Stimulated activated CD4-positive, alpha-beta T cell treated with anti-CD3 and anti-CD28 coated beads, Interleukin-2, amount 100 ng/mL, for 4 hours (primary cell): ENCODE measurements at regions not wholly inside any gene's neighbourhood (a gene's known extent, or its start where the extent isn't known, plus 50 kb on each side); places are given as distances from the start of the nearest gene placed in this dataset.
"Not testable (repeated sequence)": the region's sequence is repeated elsewhere in the genome, so short reads cannot be mapped to it uniquely, and the experiment has no call there.

Experiments
- DNase-seq: peaks from one replicate; pipeline ENCODE4 v3.0.0-alpha.2; 2020; ENCODE audit warnings: low read depth

DNA sequence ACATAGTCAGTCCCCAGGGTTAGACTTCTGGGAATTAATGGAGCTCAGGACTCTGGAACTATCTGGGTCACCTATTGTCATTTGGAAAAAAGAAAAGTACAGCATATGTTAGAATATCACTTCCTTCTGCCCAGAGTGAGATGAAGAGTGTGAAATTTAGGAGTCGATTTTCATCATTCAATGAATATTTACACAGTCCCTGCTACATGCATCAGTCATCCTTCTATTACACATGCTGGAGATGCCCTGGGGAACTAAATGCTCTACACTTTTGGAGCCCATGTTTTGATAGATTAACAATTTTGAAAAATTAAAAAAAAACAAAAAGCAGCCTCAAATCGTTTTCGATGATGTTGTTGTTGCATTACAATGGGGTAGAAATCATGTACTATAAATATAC, 315.4 kb downstream of the ALDH8A1 start:
- DNase-seq = no peak

DNA sequence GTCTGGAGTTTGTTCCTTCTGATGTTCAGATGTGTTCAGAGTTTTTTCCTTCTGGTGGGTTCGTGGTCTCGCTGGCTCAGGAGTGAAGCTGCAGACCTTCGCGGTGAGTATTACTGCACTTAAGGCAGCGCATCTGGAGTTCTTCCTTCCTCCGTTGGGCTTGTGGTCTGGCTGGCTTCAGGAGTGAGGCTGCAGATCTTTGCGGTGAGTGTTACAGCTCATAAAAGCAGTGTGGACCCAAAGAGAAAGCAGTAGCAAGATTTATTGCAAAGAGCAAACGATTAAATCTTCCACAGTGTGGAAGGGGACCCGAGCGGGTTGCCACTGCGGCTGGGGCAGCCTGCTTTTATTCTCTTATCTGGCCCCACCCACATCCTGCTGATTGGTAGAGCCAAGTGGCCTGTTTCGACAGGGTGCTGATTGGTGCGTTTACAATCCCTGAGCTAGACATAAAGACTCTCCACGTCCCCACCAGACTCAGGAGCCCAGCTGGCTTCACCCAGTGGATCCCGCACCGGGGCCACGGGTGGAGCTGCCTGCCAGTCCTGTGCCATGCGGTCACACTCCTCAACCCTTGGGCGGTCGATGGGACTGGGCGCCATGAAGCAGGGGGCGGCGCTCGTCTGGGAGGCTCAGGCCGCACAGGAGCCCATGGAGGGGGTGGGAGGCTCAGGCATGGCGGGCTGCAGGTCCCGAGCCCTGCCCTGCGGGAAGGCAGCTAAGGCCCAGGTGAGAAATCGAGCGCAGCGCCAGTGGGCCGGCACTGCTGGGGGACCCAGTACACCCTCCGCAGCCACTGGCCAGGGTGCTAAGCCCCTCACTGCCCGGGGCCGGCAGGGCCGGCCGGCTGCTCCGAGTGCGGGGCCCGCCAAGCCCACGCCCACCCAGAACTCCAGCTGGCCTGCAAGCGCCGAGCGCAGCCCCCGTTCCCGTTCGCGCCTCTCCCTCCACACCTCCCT, 315.3 kb upstream of the SGK1 start:
- DNase-seq = peak; percentile 5

GRCh38 chr6:134632024-134632423, 314.1 kb upstream of the SGK1 start:
- DNase-seq = no peak

DNA sequence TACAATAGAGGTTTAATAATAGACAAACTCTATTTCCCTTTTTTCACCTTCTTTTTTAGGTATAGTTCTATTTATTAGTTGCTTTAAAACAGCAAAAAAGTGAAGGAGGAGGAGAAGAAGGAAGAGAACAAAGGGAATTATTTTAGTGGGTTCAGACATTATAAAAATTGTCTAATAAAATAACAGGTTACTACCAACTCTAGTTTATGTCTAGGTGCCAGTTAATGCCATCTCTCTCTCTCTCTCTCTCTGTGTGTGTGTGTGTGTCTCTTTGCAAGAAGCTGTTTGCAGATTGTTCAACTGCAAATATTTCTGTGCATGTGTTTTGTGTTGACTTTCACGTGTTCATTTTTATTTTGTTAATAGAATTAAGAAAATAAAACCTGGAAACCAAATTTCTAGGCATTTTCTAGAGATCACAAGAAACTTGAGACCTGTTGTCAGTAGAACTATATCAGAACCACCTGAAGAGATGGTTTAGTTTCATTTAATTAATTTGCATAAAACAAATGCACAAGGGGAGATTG, 313.5 kb upstream of the SGK1 start:
- no peak for DNase-seq

GRCh38 chr6:134630508-134631121, 312.7 kb upstream of the SGK1 start:
- DNase-seq = no peak

DNA sequence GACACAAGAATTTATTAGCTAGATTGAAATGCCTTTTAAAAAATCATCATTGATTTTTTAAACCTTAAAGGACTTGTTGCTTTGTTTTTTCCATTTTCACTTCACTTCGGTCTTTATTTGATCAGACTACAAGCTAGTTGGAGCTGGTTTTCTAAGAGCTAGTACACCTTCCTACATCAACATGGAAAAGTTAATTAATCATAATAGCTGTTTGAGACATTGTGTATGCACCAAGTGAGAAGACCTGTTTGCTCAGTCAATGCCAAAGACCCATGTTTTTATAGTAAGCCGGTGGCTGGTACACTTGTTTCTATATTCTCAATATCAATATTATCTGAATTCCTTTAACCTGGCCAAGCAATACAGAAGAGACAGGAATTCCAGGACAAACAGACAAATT, 310.2 kb upstream of the SGK1 start:
- no peak for DNase-seq

DNA sequence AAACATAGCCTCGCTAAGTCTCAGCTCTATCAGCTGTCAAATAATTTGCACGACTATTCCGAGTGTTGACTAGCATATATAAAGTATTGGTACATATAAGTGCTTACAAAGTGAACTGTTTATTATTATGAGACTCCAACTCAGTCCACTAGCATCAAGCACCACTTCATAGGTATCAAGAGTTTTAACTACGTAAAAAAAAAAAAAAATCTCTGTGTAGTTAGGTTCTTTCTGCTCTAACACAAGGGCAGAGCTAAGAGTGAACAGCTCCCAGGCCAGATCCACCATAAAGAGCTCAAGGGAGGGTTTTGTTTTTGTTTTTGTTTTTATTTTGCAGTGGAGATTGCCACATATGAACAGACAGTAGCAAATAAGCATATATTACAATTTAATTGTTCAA, 309.8 kb upstream of the SGK1 start:
- no peak for DNase-seq

GRCh38 chr6:134626589-134626988, 308.7 kb upstream of the SGK1 start:
- DNase-seq = no peak

- no peak for DNase-seq
These were observed 308.2 kb upstream of the SGK1 start for GRCh38 chr6:134626086-134626485.

GRCh38 chr6:134624781-134625180, 306.9 kb upstream of the SGK1 start:
- DNase-seq = no peak

DNA sequence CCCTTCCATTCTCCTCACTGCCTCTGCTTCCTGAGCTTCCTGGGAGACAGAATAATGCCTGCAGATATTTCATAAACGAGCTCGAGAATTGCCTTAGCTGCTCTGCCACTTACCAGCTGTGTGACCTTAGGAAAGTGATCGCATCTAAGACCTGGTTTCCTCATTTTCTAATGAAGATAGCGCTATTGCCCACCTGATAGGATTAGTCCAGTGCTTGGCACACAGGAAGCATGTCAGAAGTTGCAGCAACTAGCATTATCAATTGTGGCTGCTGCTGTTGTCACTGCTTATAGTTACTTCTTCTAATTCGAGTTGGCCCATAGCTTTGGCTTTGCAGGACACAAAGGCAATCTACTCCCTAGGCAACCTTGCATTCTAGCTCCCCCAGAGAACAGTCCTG, 305.5 kb upstream of the SGK1 start:
- no peak for DNase-seq

DNA sequence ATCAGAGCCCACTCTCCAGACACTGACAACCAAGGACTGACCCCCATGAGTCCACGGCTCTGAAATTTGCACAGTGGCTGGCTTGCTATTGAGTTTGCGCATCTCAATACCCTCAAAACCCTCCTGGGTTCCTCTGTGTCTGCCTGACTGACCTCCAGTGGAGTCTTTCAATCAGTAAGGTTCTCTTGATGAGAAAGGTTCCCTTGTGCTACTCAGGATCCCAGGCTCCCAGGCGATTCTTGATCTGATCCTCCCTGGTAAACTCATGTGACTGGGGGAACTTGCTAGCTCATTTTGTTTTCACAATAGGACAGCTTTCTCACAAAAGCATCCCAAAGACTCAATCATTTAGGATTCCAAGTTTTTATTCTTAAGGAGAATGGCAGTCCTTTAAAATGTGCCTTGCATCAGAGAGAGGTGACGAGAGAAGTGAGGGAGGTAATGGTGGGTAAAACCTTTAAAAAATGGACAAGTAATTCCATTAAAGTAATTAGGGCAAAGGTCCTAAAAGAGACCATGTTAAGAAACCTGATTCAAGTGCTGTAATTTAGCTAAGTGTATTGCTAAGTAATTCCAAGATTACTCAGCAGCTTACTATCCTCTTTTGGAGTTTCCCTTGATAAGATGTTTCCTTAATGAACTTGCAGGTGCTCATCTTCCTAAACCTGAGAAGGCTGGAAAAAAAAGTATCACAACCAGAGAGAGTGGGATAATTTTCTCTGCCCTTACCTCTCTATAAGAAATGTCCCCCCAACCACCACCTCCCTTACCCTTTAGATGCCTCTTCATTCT, 304.7 kb upstream of the SGK1 start:
- DNase-seq = no peak

- no peak for DNase-seq
These were observed 303.9 kb upstream of the SGK1 start for GRCh38 chr6:134621858-134622257.

DNA sequence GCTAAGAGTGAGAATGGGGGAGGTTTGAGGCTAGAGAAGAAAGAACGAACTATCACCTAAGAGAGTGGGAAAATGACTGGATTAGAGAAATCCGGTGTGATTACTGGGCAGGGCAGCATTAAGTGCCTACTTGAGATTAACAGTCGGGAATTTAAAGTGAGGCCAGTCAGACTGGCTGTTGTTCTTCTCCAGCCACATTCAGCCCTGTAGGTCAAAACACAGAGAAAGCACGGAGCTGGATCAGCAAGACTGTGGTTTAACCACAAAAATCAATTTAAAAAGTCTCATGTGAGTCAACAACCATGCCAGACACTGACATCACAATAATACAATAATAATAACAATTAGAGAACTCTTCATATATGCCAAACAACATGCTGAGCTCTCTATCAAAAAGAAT, 301.9 kb upstream of the SGK1 start:
- DNase-seq = no peak

DNA sequence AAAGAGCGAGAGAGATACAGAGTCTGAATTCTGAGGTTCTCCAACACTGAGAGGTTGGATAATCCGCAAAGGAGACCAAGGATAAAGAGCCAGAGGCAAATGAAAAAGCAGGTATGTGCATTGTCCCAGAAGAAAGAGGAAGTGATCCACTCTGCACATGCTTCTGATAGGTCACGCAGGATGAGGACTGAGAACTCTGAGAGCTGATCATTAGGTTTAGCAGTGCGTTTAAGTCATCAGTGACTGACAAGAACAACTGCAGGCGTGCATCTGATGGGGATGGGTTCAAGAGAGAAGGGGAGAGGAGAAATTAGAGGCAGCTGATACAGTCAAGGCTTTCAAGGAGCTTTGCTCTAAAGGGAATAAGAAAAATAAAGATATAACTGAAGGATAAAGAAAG, 301.2 kb upstream of the SGK1 start:
- DNase-seq = no peak

DNA sequence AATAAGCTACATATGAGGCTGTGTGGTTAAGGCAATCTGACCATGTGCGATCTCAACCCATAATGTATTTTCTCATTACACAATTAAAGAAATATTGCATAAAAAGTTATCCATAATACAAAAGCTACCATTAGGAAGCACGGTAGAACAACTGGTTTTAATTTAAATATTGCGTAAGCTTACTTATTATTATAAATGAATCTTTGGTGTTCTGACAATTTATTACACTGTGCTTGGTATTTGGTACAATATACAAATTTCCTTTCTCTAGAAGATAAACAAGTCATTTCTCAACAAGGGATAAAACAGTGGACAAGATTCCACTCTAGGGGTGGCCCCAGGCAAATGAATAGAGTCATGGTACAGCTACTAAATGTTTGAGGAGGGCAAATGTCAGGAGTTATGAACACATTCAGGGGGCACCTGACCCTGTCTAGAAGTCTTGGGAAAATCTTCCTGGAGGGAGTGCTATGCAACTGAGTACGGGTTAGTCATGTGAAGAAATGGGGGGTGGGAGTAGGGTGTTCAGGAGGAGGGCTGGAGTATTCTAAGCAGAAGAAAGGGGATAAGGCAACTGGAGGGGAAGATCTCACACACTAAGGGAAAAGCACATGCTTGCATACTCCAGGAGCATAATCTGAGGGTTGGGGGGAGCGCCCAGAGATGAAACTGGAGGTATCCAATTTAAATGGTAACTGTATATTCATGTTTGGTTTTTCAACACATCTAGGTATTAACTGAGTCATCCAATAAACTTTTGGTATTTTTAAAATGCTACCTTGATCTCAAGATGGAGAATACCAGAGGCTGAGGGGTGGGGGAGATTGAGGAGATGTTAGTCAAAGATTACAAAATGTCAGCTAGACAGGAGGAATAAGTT, 296.9 kb upstream of the SGK1 start:
- DNase-seq = no peak

- DNase-seq = not testable (repeated sequence)
These were observed 294.2 kb upstream of the SGK1 start for GRCh38 chr6:134612128-134612527.

- no peak for DNase-seq
These were observed 292.5 kb upstream of the SGK1 start for GRCh38 chr6:134610411-134610810.

DNA sequence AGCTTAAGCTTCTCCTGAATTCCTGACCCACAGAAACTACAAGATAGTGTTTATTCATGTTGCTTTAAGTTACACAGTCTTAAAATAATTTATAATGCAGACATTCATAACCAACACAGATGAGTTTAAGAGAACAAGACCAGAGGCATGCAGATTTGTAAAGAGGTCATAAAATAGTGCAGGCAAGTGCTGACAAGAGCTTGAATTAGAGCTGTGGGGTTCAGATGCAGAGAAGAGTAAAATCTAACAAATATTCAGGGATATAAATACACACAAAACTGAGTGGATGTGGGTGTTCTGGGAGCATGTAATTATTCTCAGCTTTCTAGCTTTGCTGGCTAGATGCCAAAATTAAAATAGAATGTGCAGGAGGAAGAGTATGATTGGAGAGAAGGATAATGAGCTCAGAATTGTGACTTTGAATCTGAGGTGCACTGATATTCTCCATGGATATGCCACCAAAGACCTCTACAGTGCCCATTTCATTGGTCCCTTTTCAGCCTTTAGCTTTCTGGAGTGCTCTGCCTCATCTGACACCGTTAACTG, 291.9 kb upstream of the SGK1 start:
- DNase-seq = no peak

DNA sequence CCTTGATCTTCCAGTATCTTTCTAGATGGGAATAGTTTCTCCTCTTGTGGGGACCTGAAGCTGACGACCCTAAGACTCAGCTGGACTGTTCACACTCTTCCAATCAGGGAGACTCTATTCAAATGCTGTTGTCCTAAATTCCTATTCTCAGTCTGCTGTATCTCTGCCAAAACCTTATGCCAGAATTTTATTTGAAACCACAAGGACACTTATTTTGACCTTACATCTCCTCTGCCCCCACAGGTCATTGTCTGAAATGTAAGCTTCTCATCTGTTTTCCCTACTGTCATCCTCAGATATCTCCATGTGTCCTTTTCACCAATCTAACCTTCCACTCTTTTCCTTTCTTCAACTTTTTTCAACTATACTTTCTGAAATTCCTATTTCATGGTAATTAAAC, 289.5 kb upstream of the SGK1 start:
- DNase-seq = no peak

GRCh38 chr6:134605034-134605433, 287.1 kb upstream of the SGK1 start:
- DNase-seq = no peak
